ENCODE measurements at regions not wholly inside any gene's neighbourhood (a gene's known extent, or its start where the extent isn't known, plus 50 kb on each side); places are given as distances from the start of the nearest gene placed in this dataset.

DNA sequence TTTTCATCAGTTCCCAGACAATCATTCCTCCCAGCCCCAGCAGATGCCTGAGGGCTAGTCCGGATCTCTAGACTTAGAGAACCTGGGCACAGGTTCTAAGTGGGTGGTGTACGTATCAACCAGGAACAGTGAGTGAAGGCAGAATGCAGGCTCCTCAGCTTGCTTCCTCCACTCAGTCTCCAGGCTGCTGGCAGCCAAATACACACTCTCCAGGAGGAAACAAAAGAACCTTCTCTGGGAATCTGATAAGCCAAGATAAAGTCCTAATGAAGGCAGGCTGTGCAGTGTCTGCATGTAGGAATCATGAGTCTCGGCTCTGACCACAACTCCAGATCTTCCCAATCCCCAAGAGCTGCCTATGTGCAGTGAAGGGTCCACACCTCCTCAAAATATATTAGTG is 245.7 kb downstream of the SP3 start:
- TF ChIP-seq, protein P1, sequence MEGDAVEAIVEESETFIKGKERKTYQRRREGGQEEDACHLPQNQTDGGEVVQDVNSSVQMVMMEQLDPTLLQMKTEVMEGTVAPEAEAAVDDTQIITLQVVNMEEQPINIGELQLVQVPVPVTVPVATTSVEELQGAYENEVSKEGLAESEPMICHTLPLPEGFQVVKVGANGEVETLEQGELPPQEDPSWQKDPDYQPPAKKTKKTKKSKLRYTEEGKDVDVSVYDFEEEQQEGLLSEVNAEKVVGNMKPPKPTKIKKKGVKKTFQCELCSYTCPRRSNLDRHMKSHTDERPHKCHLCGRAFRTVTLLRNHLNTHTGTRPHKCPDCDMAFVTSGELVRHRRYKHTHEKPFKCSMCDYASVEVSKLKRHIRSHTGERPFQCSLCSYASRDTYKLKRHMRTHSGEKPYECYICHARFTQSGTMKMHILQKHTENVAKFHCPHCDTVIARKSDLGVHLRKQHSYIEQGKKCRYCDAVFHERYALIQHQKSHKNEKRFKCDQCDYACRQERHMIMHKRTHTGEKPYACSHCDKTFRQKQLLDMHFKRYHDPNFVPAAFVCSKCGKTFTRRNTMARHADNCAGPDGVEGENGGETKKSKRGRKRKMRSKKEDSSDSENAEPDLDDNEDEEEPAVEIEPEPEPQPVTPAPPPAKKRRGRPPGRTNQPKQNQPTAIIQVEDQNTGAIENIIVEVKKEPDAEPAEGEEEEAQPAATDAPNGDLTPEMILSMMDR (IDR thresholded peaks at IDR 0.05) = no peak
- no peak for TF ChIP-seq POLR2A (IDR thresholded peaks at IDR 0.05)
